GM21423 (cell line): ENCODE measurements at regions not wholly inside any gene's neighbourhood (a gene's known extent, or its start where the extent isn't known, plus 50 kb on each side); places are given as distances from the start of the nearest gene placed in this dataset.
"Not testable (repeated sequence)": the region's sequence is repeated elsewhere in the genome, so short reads cannot be mapped to it uniquely, and the experiment has no call there.

Experiments used
- ATAC-seq: cut with Tn5 transposase; IDR thresholded peaks from one replicate; pipeline ENCODE4 v1.9.1; 2021; ENCODE audit warnings: mild to moderate bottlenecking, moderate library complexity; ENCODE audit not compliant: unreplicated experiment

DNA sequence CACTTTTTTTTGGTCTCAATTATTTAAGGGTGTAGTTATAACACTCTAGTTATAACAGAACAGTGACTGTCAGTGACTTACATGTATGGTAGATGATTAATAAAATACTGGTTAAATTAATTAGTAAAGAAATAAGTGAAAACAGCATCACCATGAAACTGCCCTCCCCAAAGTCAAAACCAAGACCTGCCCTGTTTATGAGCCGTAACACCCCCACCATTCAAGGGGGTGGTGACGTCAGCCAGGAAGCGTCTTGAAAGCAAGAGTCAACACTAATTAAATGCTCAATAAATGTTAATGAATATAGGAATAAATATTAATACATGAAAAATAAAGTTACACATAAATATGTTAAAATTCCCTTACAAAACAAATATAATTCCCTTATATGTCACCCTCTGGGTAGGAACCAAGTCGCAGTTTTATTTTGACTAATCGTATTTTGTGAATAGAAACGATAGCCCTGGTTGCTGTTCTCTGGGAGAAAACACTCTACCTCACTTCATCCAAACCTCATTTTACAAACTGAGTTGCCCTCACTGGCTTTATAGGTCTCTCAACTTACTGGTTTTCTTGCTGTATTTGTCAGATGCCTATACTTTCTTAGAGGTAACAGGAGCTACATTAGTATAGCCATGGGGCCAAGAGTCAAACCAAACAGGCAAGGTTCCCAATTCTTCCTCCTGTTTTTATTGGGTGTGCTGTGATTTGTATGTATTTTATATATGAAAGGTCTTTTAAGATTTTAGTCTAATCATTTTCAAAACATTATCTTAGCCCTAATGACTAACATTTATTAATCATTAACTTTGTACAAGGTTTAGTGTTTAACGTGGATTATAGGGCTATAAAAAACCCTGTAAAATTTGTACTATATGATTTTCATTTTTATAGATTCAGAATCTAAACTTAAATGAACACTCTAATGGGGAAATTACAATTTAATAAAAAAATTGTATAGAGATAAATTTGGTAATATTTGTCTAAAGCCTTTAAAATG, 227.9 kb upstream of the IRAK1BP1 start:
- no peak for ATAC-seq

DNA sequence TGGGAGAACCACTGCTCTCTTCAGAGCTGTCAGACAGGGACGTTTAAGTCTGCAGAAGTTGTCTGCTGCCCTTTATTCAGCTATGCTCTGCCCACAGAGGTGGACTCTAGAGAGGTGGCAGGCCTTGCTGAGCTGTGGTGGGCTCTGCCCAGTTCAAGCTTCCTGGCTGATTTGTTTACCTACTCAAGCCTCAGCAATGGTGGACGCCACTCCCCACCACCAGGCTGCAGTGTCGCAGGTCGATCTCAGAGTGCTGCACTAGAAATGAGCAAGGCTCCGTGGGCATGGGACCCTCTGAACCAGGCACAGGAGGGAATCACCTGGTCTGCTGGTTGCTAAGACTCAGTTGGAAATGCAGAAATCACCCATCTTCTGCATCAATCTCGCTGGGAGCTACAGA, 223.4 kb upstream of the IRAK1BP1 start:
- not testable (repeated sequence) for ATAC-seq

DNA sequence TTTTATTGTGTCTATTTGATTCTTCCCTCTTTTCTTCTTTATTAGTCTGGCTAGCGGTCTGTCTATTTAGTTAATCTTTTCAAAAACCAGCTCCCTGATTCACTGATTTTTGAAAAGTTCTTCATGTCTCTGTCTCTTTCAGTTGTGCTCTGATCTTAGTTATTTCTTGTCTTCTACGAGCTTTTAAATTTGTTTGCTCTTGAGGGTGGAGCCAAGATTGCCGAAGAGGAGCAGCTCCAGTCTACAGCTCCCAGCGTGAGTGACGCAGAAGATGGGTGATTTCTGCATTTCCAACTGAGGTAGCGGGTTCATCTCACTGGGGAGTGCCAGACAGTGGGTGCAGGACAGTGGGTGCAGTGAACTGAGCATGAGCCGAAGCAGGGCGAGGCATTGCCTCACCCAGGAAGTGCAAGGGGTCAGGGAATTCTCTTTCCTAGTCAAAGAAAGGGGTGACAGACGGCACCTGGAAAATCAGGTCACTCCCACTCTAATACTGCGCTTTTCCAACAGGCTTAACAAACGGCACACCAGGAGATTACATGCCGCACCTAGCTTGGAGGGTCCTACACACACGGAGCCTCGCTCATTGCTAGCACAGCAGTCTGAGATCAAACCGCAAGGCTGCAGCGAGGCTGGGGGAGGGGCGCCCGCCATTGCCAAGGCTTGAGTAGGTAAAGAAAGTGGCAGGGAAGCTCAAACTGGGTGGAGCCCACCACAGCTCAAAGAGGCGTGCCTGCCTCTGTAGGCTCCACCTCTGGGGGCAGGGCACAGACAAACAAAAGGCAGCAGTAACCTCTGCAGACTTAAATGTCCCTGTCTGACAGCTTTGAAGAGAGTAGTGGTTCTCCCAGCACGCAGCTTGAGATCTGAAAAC, 220.6 kb upstream of the IRAK1BP1 start:
- not testable (repeated sequence) for ATAC-seq

DNA sequence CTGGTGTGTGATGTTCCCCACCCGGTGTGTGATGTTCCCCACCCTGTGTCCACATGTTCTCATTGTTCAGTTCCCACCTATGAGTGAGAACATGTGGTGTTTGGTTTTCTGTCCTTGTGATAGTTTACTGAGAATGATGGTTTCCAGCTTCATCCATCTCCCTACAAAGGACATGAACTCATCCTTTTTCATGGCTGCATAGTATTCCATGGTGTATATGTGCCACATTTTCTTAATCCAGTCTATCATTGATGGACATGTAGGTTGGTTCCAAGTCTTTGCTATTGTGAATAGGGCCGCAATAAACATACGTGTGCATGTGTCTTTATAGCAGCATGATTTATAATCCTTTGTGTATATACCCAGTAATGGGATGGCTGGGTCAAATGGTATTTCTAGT, 201.5 kb upstream of the IRAK1BP1 start:
- ATAC-seq, result not testable (repeated sequence)

DNA sequence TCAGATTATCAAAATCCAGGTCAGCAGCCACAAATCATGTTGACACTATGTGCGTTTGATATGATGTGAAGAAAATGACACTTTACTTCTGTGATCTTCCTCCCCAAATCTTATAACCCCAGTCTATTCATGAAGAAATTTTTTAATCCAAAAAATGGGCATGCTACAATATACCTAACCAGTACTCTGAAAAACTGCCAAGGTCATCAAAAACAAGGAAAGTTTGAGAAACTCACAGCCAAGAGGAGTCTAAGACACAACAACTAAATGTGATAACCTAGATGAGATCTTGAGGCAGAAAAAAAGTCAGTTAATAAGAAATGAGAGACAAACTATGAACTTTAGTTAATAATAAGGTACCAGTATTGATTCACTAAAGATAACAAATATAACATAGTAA, 200.6 kb upstream of the IRAK1BP1 start:
- no peak for ATAC-seq

DNA sequence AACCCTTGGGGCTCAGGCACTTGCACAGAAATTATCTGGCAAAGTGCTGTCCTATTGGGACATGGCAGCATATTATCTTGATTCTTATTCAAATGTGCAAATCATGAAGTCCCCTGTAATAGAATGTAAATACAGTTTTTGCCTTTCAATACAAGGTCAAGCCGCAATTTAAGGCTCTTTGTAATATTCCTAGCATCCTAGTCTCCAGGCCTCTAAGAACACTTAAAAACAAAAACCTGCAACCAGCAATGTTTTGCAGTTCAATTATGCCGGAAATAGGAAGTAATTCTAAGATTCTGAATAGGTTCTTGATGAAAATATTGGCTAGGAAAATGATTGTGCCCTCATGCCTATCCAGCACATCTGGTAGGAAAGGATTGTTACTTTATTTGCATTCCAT, 197.2 kb upstream of the IRAK1BP1 start:
- no peak for ATAC-seq

DNA sequence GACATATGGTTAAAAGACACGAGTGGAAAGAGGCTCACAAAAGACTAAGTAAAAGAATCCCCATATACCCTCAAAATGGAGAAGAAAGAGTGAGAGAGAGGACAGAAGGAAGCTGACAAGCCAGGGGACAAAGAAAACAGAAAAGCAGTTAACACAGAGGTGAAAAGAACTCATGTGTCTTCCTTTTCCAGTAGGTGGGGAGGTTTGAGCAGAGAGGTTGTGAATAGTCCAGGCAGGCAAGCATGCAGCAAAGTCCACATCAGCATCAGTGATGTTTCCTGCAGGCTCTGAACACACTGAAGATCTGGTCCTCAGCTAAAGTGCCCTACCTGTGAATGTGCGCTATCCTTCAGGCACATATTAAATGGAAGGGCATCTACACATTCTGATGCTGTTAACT, 196.5 kb upstream of the IRAK1BP1 start:
- no peak for ATAC-seq

DNA sequence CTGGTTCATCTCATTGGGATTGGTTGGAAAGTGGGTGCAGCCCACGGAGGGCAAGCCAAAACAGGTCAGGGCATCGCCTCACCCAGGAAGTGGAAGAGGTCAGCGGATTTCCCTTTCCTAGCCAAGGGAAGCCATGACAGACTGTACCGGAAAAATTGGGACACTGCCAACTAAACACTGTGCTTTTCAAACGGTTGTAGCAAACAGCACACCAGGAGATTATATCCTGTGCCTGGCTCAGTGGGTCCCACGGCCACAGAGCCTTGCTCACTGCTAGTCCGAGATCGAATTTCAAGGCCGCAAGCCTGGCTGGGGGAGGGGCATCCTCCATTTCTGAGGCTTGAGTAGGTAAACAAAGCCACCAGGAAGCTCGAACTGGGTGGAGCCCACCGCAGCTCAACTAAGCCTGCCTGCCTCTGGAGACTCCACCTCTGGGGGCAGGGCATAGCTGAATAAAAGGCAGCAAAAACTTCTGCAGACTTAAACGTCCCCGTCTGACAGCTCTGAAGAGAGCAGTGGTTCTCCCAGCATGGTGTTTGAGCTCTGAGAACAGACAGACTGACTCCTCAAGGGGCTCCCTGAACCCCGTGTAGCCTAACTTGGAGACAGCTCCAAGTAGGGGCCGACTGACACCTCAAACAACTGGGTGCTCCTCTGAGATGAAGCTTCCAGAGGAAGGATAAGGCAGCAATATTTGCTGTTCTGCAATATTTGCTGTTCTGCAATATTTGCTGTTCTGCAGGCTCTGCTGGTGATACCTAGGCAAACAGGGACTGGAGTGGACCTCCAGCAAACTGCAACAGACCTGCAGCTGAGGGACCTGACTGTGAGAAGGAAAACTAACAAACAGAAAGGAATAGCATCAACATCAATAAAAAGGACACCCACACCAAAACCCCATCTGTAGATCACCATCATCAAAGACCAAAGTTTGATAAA, 191.0 kb upstream of the IRAK1BP1 start:
- ATAC-seq, result not testable (repeated sequence)

DNA sequence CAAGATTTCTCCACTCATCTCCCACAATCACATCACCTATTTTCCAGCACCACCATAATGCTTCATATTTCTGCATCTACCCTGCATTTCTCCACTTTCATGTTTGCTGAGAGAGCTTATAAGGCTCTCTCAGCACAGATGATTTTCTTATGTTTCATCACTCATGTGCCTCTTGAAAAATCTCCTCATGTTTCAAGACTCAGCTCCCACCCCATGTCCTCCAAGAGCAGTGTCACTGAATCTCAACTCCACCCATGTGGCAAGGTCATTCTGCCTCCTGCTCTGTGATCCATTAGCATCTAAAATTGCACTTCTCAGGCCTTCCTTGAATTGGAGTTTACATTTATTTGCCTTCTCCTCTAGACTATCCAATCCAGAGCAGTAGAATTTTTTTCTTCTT, 178.7 kb upstream of the IRAK1BP1 start:
- no peak for ATAC-seq

DNA sequence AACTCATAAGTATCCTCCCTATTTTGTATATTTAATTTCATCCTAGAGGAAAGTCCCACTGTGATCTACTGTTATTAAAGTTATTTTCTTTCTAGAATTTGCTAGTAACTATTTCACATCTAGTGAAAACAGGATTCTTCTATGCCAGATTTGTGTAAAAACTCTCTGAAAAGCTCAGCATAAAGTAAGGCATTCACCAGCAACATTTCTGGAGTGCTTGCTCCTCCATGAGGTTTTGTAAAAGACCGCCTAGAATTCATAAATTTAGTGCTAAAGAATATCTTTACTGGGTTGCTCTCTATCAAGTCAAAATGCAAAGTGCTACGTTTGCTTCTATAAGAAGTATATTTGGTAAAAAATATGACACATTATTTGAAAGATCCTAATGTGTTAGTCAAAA, 173.5 kb upstream of the IRAK1BP1 start:
- ATAC-seq, result no peak

DNA sequence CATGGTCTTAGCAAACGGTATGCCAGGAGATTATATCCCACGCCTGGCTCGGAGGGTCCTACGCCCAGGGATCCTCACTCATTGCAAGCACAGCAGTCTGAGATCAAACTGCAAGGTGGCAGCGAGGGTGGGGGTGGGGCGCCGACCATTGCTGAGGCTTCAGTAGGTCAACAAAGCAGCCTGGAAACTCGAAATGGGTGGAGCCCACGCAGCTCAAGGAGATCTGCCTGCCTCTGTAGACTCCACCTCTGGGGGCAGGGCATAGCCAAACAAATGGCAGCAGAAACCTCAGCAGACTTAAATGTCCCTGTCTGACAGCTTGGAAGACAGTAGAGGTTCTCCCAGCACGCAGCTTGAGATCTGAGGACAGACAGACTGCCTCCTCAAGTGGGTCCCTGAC, 172.7 kb upstream of the IRAK1BP1 start:
- ATAC-seq, result not testable (repeated sequence)

DNA sequence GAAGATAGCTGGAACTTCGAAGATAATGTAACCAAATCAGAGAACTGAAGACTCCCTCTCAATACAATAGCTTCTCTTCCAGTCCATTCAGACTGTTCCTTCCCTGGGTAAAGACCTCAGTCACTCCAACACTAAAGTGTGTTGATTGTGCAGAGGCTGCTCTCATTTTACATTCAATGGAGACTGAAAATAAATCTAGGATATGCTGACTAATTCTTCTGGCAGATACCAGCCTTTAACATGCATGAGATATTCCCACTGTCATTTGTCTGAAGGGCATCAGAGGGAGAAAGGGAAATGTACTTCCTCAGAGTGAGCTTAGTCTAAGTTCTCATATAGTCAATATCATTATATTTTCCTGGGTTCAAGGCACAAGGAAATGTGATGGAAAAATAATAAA, 166.4 kb upstream of the IRAK1BP1 start:
- no peak for ATAC-seq

DNA sequence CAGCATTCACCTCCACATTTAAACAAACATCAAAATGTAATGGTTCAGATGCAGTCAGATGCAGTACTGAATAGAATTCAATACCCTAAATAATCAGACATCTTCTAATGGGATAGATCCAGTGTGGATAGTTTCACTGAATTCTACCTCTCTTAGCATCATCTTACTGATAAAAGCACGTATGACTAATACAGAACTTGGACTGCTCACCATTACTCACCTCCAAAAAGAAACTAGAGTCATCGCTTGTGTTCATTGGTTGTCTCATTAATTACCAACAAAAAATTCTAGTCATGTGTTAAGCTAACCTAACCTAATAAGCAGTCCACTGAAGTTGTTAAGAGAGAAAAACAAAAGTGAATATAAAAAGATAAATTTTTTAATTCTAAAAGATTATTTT, 165.9 kb upstream of the IRAK1BP1 start:
- ATAC-seq, result no peak

DNA sequence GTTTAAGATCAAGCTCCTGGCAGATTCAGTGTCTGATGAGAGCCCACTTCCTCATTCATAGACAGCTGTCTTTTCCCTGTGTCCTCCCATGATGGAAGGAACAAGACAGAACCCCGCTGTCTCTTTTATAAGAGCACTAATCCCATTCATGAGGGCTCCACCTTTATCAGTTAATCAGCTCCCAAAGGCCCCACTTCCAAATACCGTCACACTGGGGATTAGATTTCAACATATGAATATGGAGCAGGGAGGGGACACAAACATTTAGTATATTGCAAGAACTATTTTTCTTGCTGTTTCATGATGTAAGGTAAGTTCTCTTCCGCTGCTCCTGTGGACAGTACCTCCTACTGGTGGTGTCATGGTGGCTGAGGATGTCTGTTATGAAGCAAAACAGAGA, 158.3 kb upstream of the IRAK1BP1 start:
- ATAC-seq, result no peak

DNA sequence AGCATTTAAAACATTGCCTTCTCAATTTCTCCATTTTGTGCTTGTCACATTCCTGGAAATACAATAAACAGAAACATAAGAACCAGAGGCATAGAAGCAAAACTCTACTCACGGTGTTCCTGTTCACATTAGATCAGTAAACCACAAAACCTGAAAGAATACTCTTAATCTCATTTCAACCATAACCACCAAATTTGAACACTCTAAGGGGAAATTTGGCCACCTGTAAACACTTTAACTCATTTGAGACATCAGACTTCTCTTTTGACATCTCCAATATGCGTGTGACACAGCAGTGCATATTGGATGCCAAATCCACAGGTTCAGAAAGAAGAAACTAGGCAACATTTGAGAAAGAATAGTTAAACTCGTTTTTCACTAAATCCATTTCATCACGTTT, 153.8 kb upstream of the IRAK1BP1 start:
- no peak for ATAC-seq

DNA sequence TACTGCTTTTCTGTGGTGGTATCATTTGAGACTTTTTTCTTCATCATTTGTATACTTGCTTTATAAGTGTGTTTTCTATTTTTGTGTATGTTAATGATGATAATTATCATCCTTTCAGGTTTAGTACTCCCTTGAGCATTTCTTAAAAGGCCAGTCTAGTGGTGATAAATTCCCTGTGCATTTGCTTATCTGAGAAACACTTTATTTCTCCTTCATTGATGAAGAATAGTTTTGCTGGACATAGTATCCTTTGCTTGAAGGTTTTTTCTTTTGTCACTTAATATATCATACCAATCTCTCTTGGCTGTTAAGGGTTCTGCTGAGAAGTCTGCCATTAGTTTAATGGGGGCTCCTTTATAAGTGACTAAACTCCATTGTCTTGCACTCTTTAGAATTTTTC, 123.2 kb upstream of the IRAK1BP1 start:
- ATAC-seq, result no peak

DNA sequence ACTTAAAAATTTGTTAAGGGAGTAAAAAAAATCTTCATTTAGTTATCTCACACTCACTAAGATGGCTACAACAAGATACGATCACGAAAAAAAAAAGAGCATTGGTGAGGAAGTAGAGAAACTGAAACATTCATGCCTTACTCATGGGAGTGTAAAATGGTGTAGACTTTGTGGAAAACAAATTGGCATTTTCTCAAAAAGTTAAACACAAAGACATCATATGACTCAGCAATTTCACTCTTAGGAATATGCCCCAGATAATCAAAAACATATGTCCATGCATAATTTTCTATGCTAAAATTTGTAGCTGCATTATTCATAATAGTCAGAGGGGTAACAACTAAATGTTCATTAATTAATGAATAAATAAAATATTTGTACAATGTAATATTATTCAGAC, 120.9 kb upstream of the IRAK1BP1 start:
- no peak for ATAC-seq

DNA sequence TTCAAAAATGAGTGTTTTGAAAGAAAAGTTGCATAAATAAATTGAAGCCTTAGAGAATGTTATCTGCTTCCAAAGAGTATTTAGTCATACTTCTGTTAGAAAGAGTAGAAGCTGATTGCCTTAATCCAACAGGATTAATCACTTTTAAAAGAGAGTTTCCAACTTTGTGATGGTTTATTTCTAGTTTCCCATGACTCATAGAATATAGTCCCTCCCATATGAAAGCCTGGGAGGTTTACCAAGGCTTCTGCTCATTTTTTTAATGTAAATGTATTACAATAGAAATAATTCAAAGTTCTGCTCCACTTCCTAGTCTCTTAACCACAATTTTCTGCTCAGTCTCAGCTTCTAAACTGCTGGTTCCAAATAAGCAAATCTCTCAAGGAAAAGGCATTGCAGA, 118.0 kb upstream of the IRAK1BP1 start:
- no peak for ATAC-seq

DNA sequence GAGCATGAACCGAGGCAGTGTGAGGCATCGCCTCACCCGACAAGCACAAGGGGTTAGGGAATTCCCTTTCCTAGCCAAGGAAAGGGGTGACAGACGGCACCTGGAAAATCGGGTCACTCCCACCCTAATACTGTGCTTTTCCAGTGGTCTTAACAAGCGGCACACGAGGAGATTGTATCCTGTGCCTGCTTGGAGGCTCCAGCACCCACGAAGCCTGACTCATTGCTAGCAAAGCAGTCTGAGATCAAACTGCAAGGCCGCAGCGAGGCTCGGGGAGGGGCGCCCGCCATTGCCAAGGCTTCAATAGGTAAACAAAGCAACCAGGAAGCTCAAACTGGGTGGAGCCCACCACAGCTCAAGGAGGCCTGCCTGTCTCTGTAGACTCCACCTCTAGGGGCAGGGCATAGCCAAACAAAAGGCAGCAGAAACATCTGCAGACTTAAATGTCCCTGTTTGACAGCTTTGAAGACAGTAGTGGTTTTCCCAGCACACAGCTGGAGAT, 109.0 kb upstream of the IRAK1BP1 start:
- not testable (repeated sequence) for ATAC-seq

DNA sequence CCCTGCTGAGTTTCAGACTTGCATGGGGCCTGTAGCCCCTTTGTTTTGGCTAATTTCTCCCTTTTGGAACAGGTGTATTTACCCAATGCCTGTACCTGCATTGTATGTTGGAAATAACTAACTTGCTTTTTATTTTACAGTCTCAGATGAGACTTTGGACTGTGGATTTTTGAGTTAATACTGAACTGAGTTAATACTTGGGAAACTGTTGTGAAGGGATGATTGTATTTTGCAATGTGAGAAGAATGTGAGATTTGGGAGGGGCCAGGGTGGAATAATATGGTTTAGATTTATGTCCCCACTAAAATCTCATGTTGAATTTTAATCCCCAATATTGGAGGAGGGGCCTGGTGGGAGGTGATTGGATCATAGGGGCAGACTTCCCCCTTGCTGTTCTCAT, 99.1 kb upstream of the IRAK1BP1 start:
- no peak for ATAC-seq
